Neural crest cell (in vitro differentiated cells): ENCODE measurements at regions not wholly inside any gene's neighbourhood (a gene's known extent, or its start where the extent isn't known, plus 50 kb on each side); places are given as distances from the start of the nearest gene placed in this dataset.

Experiments used
- DNase-seq: peaks from one replicate; pipeline ENCODE4 v3.0.0; 2021; ENCODE audit warnings: low read depth, mixed read lengths, low spot score
- H3K27ac Mint-ChIP-seq: one replicate; pipeline ENCODE4 v1.8.0; 2021; ENCODE audit warnings: mild to moderate bottlenecking, mixed read lengths; ENCODE audit not compliant: unreplicated experiment
- H3K27me3 Mint-ChIP-seq: 2 replicates; pipeline ENCODE4 v1.8.0; 2021; ENCODE audit warnings: low read depth, mild to moderate bottlenecking, mixed read lengths
- H3K36me3 Mint-ChIP-seq: 2 replicates; pipeline ENCODE4 v1.8.0; 2021; ENCODE audit warnings: low read depth, mild to moderate bottlenecking, mixed read lengths
- H3K4me1 Mint-ChIP-seq: 2 replicates; pipeline ENCODE4 v1.8.0; 2021; ENCODE audit warnings: mixed read lengths
- H3K4me3 Mint-ChIP-seq: one replicate; pipeline ENCODE4 v1.8.0; 2021; ENCODE audit warnings: mild to moderate bottlenecking, mixed read lengths
- H3K9me3 Mint-ChIP-seq: 2 replicates; pipeline ENCODE4 v1.8.0; 2021; ENCODE audit warnings: mixed read lengths
- TF ChIP-seq, protein P1 (sequence below): fragments of 200-600 bp; sonication (generic); conservative IDR thresholded peaks from 2 replicates; pipeline ENCODE4 v1.5.0; 2021; ENCODE audit warnings: antibody characterized with exemption, mild to moderate bottlenecking

DNA sequence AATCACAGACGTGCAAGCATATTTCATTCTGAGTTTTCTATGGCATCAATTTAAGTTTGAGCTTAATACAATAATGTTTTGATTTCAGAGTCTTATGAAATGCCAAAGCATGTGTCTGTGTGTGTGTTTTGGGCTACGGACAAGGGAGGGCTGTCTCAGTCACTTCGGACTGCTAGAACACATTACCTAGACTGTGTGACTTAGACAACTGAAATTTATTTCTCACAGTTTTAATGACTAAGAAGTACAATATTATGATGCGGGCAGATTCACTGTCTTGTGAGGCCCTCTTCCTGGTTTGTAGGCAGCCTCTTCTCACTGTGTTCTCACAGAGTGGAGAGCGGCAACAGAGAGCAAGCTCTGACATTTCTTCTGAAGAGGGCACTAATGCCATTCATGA lies 1202.0 kb downstream of the EFNB2 start:
- peaks cover 12% of the 10 kb centered on the region for H3K4me1 Mint-ChIP-seq
- H3K27ac Mint-ChIP-seq: no peak overlapping the region
- H3K36me3 Mint-ChIP-seq: peaks cover 10% of the 10 kb centered on the region
- H3K4me3 Mint-ChIP-seq: no peak overlapping the region
- DNase-seq: no peak
- H3K9me3 Mint-ChIP-seq: peaks cover 13% of the 10 kb centered on the region
- H3K27me3 Mint-ChIP-seq: no peaks in the 10 kb centered on the region
- TF ChIP-seq, protein P1, sequence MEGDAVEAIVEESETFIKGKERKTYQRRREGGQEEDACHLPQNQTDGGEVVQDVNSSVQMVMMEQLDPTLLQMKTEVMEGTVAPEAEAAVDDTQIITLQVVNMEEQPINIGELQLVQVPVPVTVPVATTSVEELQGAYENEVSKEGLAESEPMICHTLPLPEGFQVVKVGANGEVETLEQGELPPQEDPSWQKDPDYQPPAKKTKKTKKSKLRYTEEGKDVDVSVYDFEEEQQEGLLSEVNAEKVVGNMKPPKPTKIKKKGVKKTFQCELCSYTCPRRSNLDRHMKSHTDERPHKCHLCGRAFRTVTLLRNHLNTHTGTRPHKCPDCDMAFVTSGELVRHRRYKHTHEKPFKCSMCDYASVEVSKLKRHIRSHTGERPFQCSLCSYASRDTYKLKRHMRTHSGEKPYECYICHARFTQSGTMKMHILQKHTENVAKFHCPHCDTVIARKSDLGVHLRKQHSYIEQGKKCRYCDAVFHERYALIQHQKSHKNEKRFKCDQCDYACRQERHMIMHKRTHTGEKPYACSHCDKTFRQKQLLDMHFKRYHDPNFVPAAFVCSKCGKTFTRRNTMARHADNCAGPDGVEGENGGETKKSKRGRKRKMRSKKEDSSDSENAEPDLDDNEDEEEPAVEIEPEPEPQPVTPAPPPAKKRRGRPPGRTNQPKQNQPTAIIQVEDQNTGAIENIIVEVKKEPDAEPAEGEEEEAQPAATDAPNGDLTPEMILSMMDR: no peak

DNA sequence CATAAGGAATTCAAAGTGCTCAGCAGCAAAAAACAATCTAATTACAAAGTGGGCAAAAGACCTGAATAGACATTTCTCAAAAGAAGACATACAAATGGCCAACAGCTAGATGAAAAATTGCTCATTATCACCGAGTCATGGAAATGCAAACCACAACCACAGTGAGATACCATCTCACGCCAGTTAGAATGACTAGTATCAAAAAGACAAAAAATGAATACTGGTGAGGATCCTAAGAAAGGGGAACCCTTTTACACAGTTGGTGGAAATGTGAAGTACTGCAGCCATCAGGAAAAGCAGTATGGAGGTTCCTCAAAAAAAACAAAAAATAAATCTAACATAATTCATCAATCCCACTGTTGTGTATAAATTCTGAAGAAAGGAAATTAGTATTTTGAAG lies 1206.1 kb downstream of the EFNB2 start:
- Mint-ChIP-seq H3K27me3 (no peaks in the 10 kb centered on the region), H3K4me1 (peaks cover 15% of the 10 kb centered on the region), H3K4me3 (no peak overlapping the region), H3K27ac (no peak overlapping the region), H3K36me3 (peaks cover 8% of the 10 kb centered on the region), H3K9me3 (peaks cover 11% of the 10 kb centered on the region)
- TF ChIP-seq, protein P1: no peak
- no peak for DNase-seq

DNA sequence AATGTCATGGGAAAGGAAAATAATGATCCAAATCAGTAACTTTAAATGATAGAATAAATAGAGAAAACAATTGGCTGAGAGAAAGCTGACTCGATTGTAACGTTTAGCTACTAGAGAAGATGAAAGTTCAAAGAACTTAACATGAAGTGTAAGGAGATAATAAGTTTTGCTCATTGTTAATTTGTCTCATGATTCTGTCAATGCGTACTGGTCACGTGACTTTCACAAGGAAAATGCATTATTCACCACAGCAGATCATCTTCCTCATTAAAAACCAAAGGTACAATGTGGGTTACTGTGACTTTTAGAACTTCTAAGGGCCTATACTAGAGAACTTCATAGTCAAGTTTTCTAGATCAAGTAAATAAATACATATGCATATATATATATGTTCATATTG lies 1207.2 kb downstream of the EFNB2 start:
- Mint-ChIP-seq H3K4me3 (no peak overlapping the region), H3K4me1 (peaks cover 3% of the 10 kb centered on the region), H3K27ac (no peak overlapping the region), H3K9me3 (peaks cover 11% of the 10 kb centered on the region), H3K36me3 (peaks cover 9% of the 10 kb centered on the region), H3K27me3 (no peaks in the 10 kb centered on the region)
- TF ChIP-seq, protein P1: no peak
- DNase-seq: no peak

DNA sequence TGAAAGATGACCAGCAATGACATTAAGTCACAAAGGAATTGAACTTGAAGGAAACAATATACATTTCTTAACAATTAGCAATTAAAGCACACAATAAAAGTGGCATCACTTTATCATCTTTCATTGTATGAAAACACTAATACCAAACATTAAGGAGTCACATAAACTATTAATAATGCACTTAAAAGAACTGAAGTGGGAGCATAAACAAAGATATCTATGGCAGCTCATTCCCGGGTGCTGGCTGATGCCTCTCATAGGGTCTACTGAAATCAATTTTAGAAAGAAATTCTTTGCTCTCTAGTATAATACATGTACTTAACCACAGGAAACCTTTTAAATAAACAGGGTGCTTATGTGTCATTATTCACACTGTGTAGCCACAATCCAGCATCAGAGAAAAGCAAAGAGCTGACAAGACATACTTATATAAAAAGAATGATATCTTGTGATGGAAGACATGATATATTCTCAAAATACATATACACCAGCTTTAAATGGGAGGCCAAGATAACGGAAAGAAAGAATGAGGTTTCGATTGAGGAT lies 1207.8 kb downstream of the EFNB2 start:
- Mint-ChIP-seq H3K27ac (no peak overlapping the region), H3K4me1 (peaks cover 3% of the 10 kb centered on the region), H3K4me3 (no peak overlapping the region), H3K36me3 (peaks cover 10% of the 10 kb centered on the region), H3K27me3 (no peaks in the 10 kb centered on the region), H3K9me3 (peaks cover 11% of the 10 kb centered on the region)
- TF ChIP-seq, protein P1: no peak
- DNase-seq: no peak

DNA sequence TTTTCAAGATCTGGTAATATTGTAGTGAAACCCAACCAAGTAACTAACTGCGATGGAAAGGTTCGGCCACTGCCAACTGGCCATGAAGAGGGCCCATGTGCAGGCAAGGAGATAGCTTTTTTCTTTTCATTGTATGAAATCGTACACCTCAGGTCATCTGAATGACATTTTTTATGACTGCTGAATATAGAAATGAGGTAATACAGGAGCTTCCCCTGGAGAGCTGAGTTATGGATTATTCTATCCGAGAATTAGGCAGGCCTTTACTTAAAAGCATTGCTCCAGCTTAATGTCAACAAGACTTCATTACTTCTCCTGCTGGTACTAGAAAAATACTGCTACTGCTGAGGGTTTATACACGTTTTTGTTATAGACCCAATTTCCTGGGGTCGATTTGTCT lies 1215.6 kb downstream of the EFNB2 start:
- H3K27me3 Mint-ChIP-seq: no peaks in the 10 kb centered on the region
- H3K4me1 Mint-ChIP-seq: no peaks in the 10 kb centered on the region
- H3K4me3 Mint-ChIP-seq: no peak overlapping the region
- H3K36me3 Mint-ChIP-seq: peaks cover 2% of the 10 kb centered on the region
- peaks cover 5% of the 10 kb centered on the region for H3K9me3 Mint-ChIP-seq
- H3K27ac Mint-ChIP-seq: no peak overlapping the region
- TF ChIP-seq, protein P1: no peak
- DNase-seq: no peak
